Mesendoderm (in vitro differentiated cells): ENCODE measurements at regions not wholly inside any gene's neighbourhood (a gene's known extent, or its start where the extent isn't known, plus 50 kb on each side); places are given as distances from the start of the nearest gene placed in this dataset.

Experiments
- DNase-seq: peaks from one replicate; pipeline ENCODE4 v3.0.0; 2013
- H2AK5ac ChIP-seq: 2 replicates; pipeline ENCODE4 v1.6.1; 2013; ENCODE audit warnings: low read length, inconsistent platforms
- H2BK120ac ChIP-seq: 2 replicates; pipeline ENCODE4 v1.6.1; 2013; ENCODE audit warnings: low read depth, mild to moderate bottlenecking, low read length, moderate library complexity, mixed read lengths
- H2BK15ac ChIP-seq: replicated peaks from 2 replicates; pipeline ENCODE4 v1.6.1; 2013; ENCODE audit warnings: low read depth, mild to moderate bottlenecking, moderate library complexity
- H2BK5ac ChIP-seq: 2 replicates; pipeline ENCODE4 v1.6.1; 2013; ENCODE audit warnings: low read length, inconsistent platforms
- H3K18ac ChIP-seq: 2 replicates; pipeline ENCODE4 v1.6.1; 2013; ENCODE audit warnings: mild to moderate bottlenecking, low read length, mixed read lengths
- H3K23ac ChIP-seq: one replicate; pipeline ENCODE4 v1.6.1; 2013; ENCODE audit warnings: low read length
- H3K27ac ChIP-seq: 2 replicates; pipeline ENCODE4 v1.5.1; 2013; ENCODE audit warnings: low read depth, mild to moderate bottlenecking, inconsistent platforms, low read length, moderate library complexity
- H3K27me3 ChIP-seq: 2 replicates; pipeline ENCODE4 v1.6.1; 2013; ENCODE audit warnings: low read length, control low read depth, mild to moderate bottlenecking, inconsistent platforms; ENCODE audit not compliant: insufficient read depth, poor library complexity
- H3K36me3 ChIP-seq: 2 replicates; pipeline ENCODE4 v1.6.1; 2013; ENCODE audit warnings: low read length, inconsistent platforms; ENCODE audit not compliant: control insufficient read depth, insufficient read depth
- H3K4ac ChIP-seq: one replicate; pipeline ENCODE4 v1.6.1; 2013; ENCODE audit warnings: low read depth, mild to moderate bottlenecking, low read length, moderate library complexity
- H3K4me1 ChIP-seq: 2 replicates; pipeline ENCODE4 v1.6.1; 2013; ENCODE audit warnings: low read depth, low read length, inconsistent platforms; ENCODE audit not compliant: control insufficient read depth
- H3K4me2 ChIP-seq: 2 replicates; pipeline ENCODE4 v1.6.1; 2013; ENCODE audit warnings: low read length
- H3K4me3 ChIP-seq: 2 replicates; pipeline ENCODE4 v1.5.1; 2013; ENCODE audit warnings: mild to moderate bottlenecking, low read length
- H3K56ac ChIP-seq: one replicate; pipeline ENCODE4 v1.6.1; 2013; ENCODE audit warnings: low read length
- H3K79me1 ChIP-seq: 2 replicates; pipeline ENCODE4 v1.6.1; 2013; ENCODE audit warnings: low read length, inconsistent platforms
- H3K79me2 ChIP-seq: 2 replicates; pipeline ENCODE4 v1.6.1; 2013; ENCODE audit warnings: mild to moderate bottlenecking, low read length; ENCODE audit not compliant: control insufficient read depth, insufficient read depth
- H3K9ac ChIP-seq: 2 replicates; pipeline ENCODE4 v1.6.1; 2013; ENCODE audit warnings: low read length, inconsistent platforms
- H4K5ac ChIP-seq: one replicate; pipeline ENCODE4 v1.6.1; 2013; ENCODE audit warnings: low read length
- H4K8ac ChIP-seq: one replicate; pipeline ENCODE4 v1.6.1; 2013; ENCODE audit warnings: low read depth, mild to moderate bottlenecking, control low read depth, low read length, moderate library complexity
- WGBS: extraction: QIAGEN DNeasy Blood & Tissue Kit; methylation state at CpG from one replicate; pipeline ENCODE4 v1.1.7; 2013; ENCODE audit warnings: low lambda C conversion rate, missing lambda C conversion rate; ENCODE audit not compliant: insufficient coverage; ENCODE audit errors: extremely low coverage; 5-methylcytosine and 5-hydroxymethylcytosine counted together

DNA sequence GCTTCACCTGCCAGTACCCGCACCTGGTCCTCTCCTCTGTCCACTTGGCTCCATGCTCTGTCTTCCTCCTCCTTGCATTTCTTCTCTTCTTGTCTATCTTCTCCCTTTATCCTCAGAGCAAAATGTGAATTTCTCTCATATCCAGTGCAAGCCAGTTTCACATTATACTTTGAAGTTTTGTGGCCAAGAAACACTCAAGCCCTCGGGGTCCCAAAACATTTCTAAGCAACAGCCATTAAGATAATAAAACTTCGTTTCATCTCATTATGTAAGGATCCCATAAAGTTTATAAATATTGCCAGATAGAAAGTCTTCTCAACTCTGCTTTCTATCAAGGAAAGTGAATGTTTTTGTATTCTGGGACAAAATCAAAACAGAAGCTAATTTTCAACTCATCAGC, 178.8 kb downstream of the SNX18 start:
- Histone ChIP-seq H2BK120ac (no peak overlapping the region), H3K27me3 (no peaks in the 10 kb centered on the region), H3K4me2 (no peak overlapping the region), H3K4me3 (no peak overlapping the region), H2BK5ac (no peak overlapping the region), H4K8ac (no peak overlapping the region), H3K4me1 (no peaks in the 10 kb centered on the region), H3K79me2 (no peaks in the 10 kb centered on the region), H2AK5ac (no peak overlapping the region), H3K23ac (no peak overlapping the region), H3K27ac (no peak overlapping the region), H3K56ac (no peak overlapping the region), H3K9ac (no peak overlapping the region), H3K18ac (no peak overlapping the region), H3K36me3 (no peaks in the 10 kb centered on the region), H3K79me1 (no peaks in the 10 kb centered on the region), H4K5ac (no peak overlapping the region), H3K4ac (no peak overlapping the region), H2BK15ac (no peak overlapping the region)
- no peak for DNase-seq
- WGBS: no CpG with 5 or more reads among the region's 3 CpGs

GRCh38 chr5:54695198-54695966, 177.8 kb downstream of the SNX18 start:
- H2AK5ac ChIP-seq: no peak overlapping the region
- WGBS: no CpG with 5 or more reads among the region's 5 CpGs
- H3K56ac ChIP-seq: no peak overlapping the region
- no peak overlapping the region for H2BK5ac ChIP-seq
- no peak overlapping the region for H3K23ac ChIP-seq
- no peak overlapping the region for H3K18ac ChIP-seq
- H4K8ac ChIP-seq: no peak overlapping the region
- no peaks in the 10 kb centered on the region for H3K4me1 ChIP-seq
- H3K4me3 ChIP-seq: no peak overlapping the region
- no peaks in the 10 kb centered on the region for H3K27me3 ChIP-seq
- no peak overlapping the region for H2BK15ac ChIP-seq
- no peak overlapping the region for H3K27ac ChIP-seq
- no peak overlapping the region for H2BK120ac ChIP-seq
- H3K4ac ChIP-seq: no peak overlapping the region
- H3K36me3 ChIP-seq: no peaks in the 10 kb centered on the region
- H3K9ac ChIP-seq: no peak overlapping the region
- H3K79me2 ChIP-seq: no peaks in the 10 kb centered on the region
- no peak overlapping the region for H3K4me2 ChIP-seq
- DNase-seq: no peak
- H3K79me1 ChIP-seq: no peaks in the 10 kb centered on the region
- H4K5ac ChIP-seq: no peak overlapping the region

GRCh38 chr5:54693936-54694657, 176.5 kb downstream of the SNX18 start:
- Histone ChIP-seq H3K27me3 (no peaks in the 10 kb centered on the region), H3K4me3 (no peak overlapping the region), H3K23ac (no peak overlapping the region), H3K36me3 (no peaks in the 10 kb centered on the region), H2BK120ac (no peak overlapping the region), H2BK5ac (no peak overlapping the region), H3K9ac (no peak overlapping the region), H2BK15ac (no peak overlapping the region), H3K79me2 (no peaks in the 10 kb centered on the region), H3K4me1 (no peaks in the 10 kb centered on the region), H3K79me1 (no peaks in the 10 kb centered on the region), H4K5ac (no peak overlapping the region), H3K4me2 (no peak overlapping the region), H3K27ac (no peak overlapping the region), H2AK5ac (no peak overlapping the region), H3K18ac (no peak overlapping the region), H4K8ac (no peak overlapping the region), H3K56ac (no peak overlapping the region), H3K4ac (no peak overlapping the region)
- no peak for DNase-seq
- WGBS: no CpG with 5 or more reads among the region's 7 CpGs

DNA sequence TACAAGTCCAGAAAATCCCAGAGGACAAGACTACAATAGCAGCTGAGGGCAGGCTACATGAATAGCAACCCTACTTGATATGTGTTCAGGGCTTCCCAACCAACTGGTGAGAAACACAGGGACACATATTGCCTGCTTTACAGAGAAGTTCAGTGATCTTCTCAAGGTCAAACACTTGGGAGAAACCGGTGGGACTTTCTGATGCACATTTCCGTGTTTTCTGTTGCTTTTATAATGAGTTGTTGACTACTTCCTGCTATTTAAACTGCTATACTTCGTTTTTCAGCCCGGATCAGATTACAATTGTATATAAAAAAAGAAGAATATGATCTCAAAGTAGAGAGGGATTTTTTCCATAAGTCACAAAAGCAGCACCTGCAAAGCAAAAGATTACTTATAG, 175.1 kb downstream of the SNX18 start:
- H3K27me3 ChIP-seq: no peaks in the 10 kb centered on the region
- no peak overlapping the region for H3K9ac ChIP-seq
- no peak overlapping the region for H4K5ac ChIP-seq
- no peaks in the 10 kb centered on the region for H3K36me3 ChIP-seq
- no peak overlapping the region for H3K27ac ChIP-seq
- H3K4me2 ChIP-seq: no peak overlapping the region
- no peak for DNase-seq
- no peaks in the 10 kb centered on the region for H3K79me2 ChIP-seq
- no peaks in the 10 kb centered on the region for H3K4me1 ChIP-seq
- H3K23ac ChIP-seq: no peak overlapping the region
- no peak overlapping the region for H3K4ac ChIP-seq
- no peak overlapping the region for H2AK5ac ChIP-seq
- no peak overlapping the region for H2BK120ac ChIP-seq
- H3K56ac ChIP-seq: no peak overlapping the region
- no peak overlapping the region for H4K8ac ChIP-seq
- WGBS: no CpG with 5 or more reads among the region's 4 CpGs
- H3K18ac ChIP-seq: no peak overlapping the region
- no peak overlapping the region for H3K4me3 ChIP-seq
- no peak overlapping the region for H2BK15ac ChIP-seq
- H2BK5ac ChIP-seq: no peak overlapping the region
- H3K79me1 ChIP-seq: no peaks in the 10 kb centered on the region

- Histone ChIP-seq H3K4me1 (no peaks in the 10 kb centered on the region), H3K36me3 (no peaks in the 10 kb centered on the region), H3K23ac (no peak overlapping the region), H2AK5ac (no peak overlapping the region), H3K56ac (no peak overlapping the region), H4K5ac (no peak overlapping the region), H3K27me3 (no peaks in the 10 kb centered on the region), H2BK5ac (no peak overlapping the region), H3K79me2 (no peaks in the 10 kb centered on the region), H3K18ac (no peak overlapping the region), H3K79me1 (no peaks in the 10 kb centered on the region), H2BK15ac (no peak overlapping the region), H4K8ac (no peak overlapping the region), H3K9ac (no peak overlapping the region), H3K4ac (no peak overlapping the region), H3K4me3 (no peak overlapping the region), H3K4me2 (no peak overlapping the region), H3K27ac (no peak overlapping the region), H2BK120ac (no peak overlapping the region)
- no CpG with 5 or more reads among the region's 3 CpGs for WGBS
- no peak for DNase-seq
Observed at GRCh38 chr5:54691656-54692055, 174.1 kb downstream of the SNX18 start.
